ENCODE measurements at regions not wholly inside any gene's neighbourhood (a gene's known extent, or its start where the extent isn't known, plus 50 kb on each side); places are given as distances from the start of the nearest gene placed in this dataset.

DNA sequence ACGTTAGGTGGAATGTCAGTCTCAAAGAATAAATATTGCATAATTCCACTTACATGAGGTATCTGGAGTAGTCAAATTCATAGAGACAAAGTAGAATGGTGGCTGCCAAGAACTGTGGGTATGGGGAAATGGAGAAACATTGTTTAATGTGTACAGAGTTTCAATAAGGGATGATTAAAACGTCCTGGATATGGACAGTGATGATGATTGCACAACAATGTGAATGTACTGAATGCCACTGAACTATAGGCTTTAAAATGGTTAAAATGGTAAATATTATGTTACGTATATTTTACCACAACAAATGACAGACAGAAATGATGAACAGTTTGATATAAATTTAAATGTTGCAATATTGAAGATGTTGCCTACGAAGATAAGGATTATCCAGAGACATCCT is 602.0 kb upstream of the PKDCC start:
- Histone ChIP-seq H3K27me3 (ENCODE audit: control insufficient read depth, insufficient read depth, low read length) (no peaks in the 10 kb centered on the region), H3K9ac (ENCODE audit: insufficient read depth, low read length) (no peak overlapping the region), H4K20me1 (ENCODE audit: control insufficient read depth, extremely low read depth, insufficient read depth, low read length) (no peaks in the 10 kb centered on the region), H3K79me2 (ENCODE audit: control insufficient read depth, insufficient read depth, low read length) (no peaks in the 10 kb centered on the region), H3K27ac (ENCODE audit: insufficient read depth, low read length) (no peak overlapping the region), H3K9me3 (ENCODE audit: control insufficient read depth, insufficient read depth, low read depth, low read length) (no peaks in the 10 kb centered on the region), H2AFZ (ENCODE audit: low read length) (no peak overlapping the region), H3K4me2 (ENCODE audit: extremely low read depth, insufficient read depth, low read length) (no peak overlapping the region), H3K4me1 (ENCODE audit: control insufficient read depth, extremely low read depth, insufficient read depth, low read length) (no peaks in the 10 kb centered on the region), H3K4me3 (replicated peaks in 1 of 4; ENCODE audit: control extremely low read depth in 1 of 4, insufficient read depth in 1 of 4, low read depth in 3 of 4, low read length in 4 of 4) (no peak overlapping the region), H3K36me3 (ENCODE audit: control insufficient read depth, insufficient read depth, low read length) (no peaks in the 10 kb centered on the region)
- no peak for DNase-seq (ENCODE audit: low read depth in 2 of 2)
- TF ChIP-seq, protein P1, sequence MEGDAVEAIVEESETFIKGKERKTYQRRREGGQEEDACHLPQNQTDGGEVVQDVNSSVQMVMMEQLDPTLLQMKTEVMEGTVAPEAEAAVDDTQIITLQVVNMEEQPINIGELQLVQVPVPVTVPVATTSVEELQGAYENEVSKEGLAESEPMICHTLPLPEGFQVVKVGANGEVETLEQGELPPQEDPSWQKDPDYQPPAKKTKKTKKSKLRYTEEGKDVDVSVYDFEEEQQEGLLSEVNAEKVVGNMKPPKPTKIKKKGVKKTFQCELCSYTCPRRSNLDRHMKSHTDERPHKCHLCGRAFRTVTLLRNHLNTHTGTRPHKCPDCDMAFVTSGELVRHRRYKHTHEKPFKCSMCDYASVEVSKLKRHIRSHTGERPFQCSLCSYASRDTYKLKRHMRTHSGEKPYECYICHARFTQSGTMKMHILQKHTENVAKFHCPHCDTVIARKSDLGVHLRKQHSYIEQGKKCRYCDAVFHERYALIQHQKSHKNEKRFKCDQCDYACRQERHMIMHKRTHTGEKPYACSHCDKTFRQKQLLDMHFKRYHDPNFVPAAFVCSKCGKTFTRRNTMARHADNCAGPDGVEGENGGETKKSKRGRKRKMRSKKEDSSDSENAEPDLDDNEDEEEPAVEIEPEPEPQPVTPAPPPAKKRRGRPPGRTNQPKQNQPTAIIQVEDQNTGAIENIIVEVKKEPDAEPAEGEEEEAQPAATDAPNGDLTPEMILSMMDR (conservative IDR thresholded peaks at IDR 0.05 in 1 of 2, IDR thresholded peaks at IDR 0.05 in 1 of 2; ENCODE audit: low read depth in 1 of 2, low read length in 2 of 2): no peak
- no peak for TF ChIP-seq EZH2 (IDR thresholded peaks at IDR 0.05; ENCODE audit: low read length, missing control alignments)

DNA sequence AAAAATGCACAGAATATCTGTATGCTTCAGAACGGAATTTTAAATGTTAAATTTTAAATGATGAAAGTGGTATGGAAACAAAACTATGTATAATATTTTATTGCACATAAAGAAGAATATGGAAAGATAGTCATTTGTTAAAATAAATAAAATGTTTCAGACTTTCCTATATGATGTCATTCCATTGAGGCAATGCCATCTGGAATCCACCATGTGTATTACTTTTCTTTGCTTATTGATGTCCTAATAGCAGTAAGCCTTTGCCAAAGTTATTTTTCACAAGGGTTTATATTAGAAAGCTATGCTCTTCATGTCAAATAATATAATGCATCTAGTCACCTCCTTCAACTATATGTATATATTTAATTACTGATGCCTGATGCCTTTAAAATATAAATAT is 601.6 kb upstream of the PKDCC start:
- H3K4me3 ChIP-seq (replicated peaks in 1 of 4; ENCODE audit: control extremely low read depth in 1 of 4, insufficient read depth in 1 of 4, low read depth in 3 of 4, low read length in 4 of 4): no peak overlapping the region
- H3K4me2 ChIP-seq (ENCODE audit: extremely low read depth, insufficient read depth, low read length): no peak overlapping the region
- H3K4me1 ChIP-seq (ENCODE audit: control insufficient read depth, extremely low read depth, insufficient read depth, low read length): no peaks in the 10 kb centered on the region
- no peak for DNase-seq (ENCODE audit: low read depth in 2 of 2)
- TF ChIP-seq EZH2 (IDR thresholded peaks at IDR 0.05; ENCODE audit: low read length, missing control alignments): no peak
- TF ChIP-seq, protein P1 (conservative IDR thresholded peaks at IDR 0.05 in 1 of 2, IDR thresholded peaks at IDR 0.05 in 1 of 2; ENCODE audit: low read depth in 1 of 2, low read length in 2 of 2): no peak
- H3K27ac ChIP-seq (ENCODE audit: insufficient read depth, low read length): no peak overlapping the region
- no peaks in the 10 kb centered on the region for H3K9me3 ChIP-seq (ENCODE audit: control insufficient read depth, insufficient read depth, low read depth, low read length)
- H4K20me1 ChIP-seq (ENCODE audit: control insufficient read depth, extremely low read depth, insufficient read depth, low read length): no peaks in the 10 kb centered on the region
- H3K27me3 ChIP-seq (ENCODE audit: control insufficient read depth, insufficient read depth, low read length): no peaks in the 10 kb centered on the region
- no peaks in the 10 kb centered on the region for H3K36me3 ChIP-seq (ENCODE audit: control insufficient read depth, insufficient read depth, low read length)
- no peaks in the 10 kb centered on the region for H3K79me2 ChIP-seq (ENCODE audit: control insufficient read depth, insufficient read depth, low read length)
- H2AFZ ChIP-seq (ENCODE audit: low read length): no peak overlapping the region
- no peak overlapping the region for H3K9ac ChIP-seq (ENCODE audit: insufficient read depth, low read length)

DNA sequence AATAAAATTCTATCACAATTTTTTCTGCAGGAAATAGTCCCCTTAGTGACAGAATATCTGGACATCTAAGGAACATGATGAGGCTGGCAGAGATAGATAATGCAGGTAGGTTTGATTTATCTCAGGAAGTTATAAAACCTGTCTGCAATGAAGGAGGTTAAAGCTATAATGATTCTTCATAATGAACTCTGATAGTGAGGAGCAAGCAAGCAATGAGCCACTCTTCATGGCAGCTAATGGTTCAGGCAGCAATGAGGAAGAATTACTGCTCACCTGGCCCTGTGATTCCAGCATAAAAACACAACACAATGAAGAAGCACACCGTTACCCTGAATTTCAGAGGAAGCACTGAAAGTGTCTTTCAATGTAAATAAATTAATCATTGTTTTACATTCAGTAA is 599.6 kb upstream of the PKDCC start:
- no peaks in the 10 kb centered on the region for H3K27me3 ChIP-seq (ENCODE audit: control insufficient read depth, insufficient read depth, low read length)
- no peak overlapping the region for H3K9ac ChIP-seq (ENCODE audit: insufficient read depth, low read length)
- H3K4me2 ChIP-seq (ENCODE audit: extremely low read depth, insufficient read depth, low read length): no peak overlapping the region
- H2AFZ ChIP-seq (ENCODE audit: low read length): no peak overlapping the region
- no peaks in the 10 kb centered on the region for H4K20me1 ChIP-seq (ENCODE audit: control insufficient read depth, extremely low read depth, insufficient read depth, low read length)
- H3K4me1 ChIP-seq (ENCODE audit: control insufficient read depth, extremely low read depth, insufficient read depth, low read length): no peaks in the 10 kb centered on the region
- no peak for TF ChIP-seq EZH2 (IDR thresholded peaks at IDR 0.05; ENCODE audit: low read length, missing control alignments)
- TF ChIP-seq, protein P1 (conservative IDR thresholded peaks at IDR 0.05 in 1 of 2, IDR thresholded peaks at IDR 0.05 in 1 of 2; ENCODE audit: low read depth in 1 of 2, low read length in 2 of 2): no peak
- no peak overlapping the region for H3K27ac ChIP-seq (ENCODE audit: insufficient read depth, low read length)
- DNase-seq (ENCODE audit: low read depth in 2 of 2): no peak
- no peaks in the 10 kb centered on the region for H3K36me3 ChIP-seq (ENCODE audit: control insufficient read depth, insufficient read depth, low read length)
- no peak overlapping the region for H3K4me3 ChIP-seq (replicated peaks in 1 of 4; ENCODE audit: control extremely low read depth in 1 of 4, insufficient read depth in 1 of 4, low read depth in 3 of 4, low read length in 4 of 4)
- no peaks in the 10 kb centered on the region for H3K79me2 ChIP-seq (ENCODE audit: control insufficient read depth, insufficient read depth, low read length)
- no peaks in the 10 kb centered on the region for H3K9me3 ChIP-seq (ENCODE audit: control insufficient read depth, insufficient read depth, low read depth, low read length)

All from fibroblast of lung (primary cell).